Heart left ventricle (tissue), 16 donors: ENCODE measurements at regions not wholly inside any gene's neighbourhood (a gene's known extent, or its start where the extent isn't known, plus 50 kb on each side); places are given as distances from the start of the nearest gene placed in this dataset.
A peak's percentile ranks its signal among the peaks of the same experiment; 100 is the strongest.

ENCODE experiments used
- ATAC-seq, 4 donors: fragments of 200-7000 bp; cut with Tn5 transposase; one replicate each; pipeline ENCODE4 v1.9.1; 2020 to 2022; ENCODE audit warnings: moderate library complexity in 4 of 4, mild to moderate bottlenecking in 3 of 4, moderate number of reproducible peaks in 1 of 4
- DNase-seq, 5 donors: peaks; one replicate each; pipeline ENCODE4 v3.0.0-alpha.2; 2020
- H3K27ac ChIP-seq, 12 donors: fragments of 200-600 bp; sonication (generic) in 4 of 12; one replicate each; pipeline versions ENCODE4 v1.5.0 to v1.8.0; 2016 to 2022; ENCODE audit warnings: mild to moderate bottlenecking in 2 of 12
- H3K27me3 ChIP-seq, 9 donors: fragments of 200-600 bp; sonication (generic) in 2 of 9; one replicate each; pipeline versions ENCODE4 v1.5.1 to v1.8.0; 2016 to 2022; ENCODE audit warnings: mild to moderate bottlenecking in 3 of 9
- H3K36me3 ChIP-seq, 9 donors: fragments of 200-600 bp; sonication (generic) in 2 of 9; one replicate each; pipeline versions ENCODE4 v1.5.0 to v1.8.0; 2018 to 2022; ENCODE audit warnings: mild to moderate bottlenecking in 2 of 9
- H3K4me1 ChIP-seq, 12 donors: fragments of 200-600 bp; sonication (generic) in 4 of 12; one replicate each; pipeline versions ENCODE4 v1.5.0 to v1.8.0; 2016 to 2022; ENCODE audit warnings: mild to moderate bottlenecking in 3 of 12
- H3K4me3 ChIP-seq, 12 donors: fragments of 200-600 bp; sonication (generic) in 4 of 12; one replicate each; pipeline versions ENCODE4 v1.5.0 to v1.8.0; 2017 to 2022; ENCODE audit warnings: mild to moderate bottlenecking in 9 of 12, moderate library complexity in 4 of 12
- H3K9me3 ChIP-seq, 12 donors: fragments of 200-600 bp; sonication (generic) in 4 of 12; one replicate each; pipeline versions ENCODE4 v1.5.0 to v1.8.0; 2016 to 2022; ENCODE audit warnings: mild to moderate bottlenecking in 1 of 12
- CTCF ChIP-seq, 12 donors: fragments of 200-600 bp; sonication (generic) in 4 of 12; IDR thresholded peaks; one replicate each; pipeline versions ENCODE4 v1.5.0 to v1.8.0; 2018 to 2022; ENCODE audit warnings: antibody characterized with exemption in 12 of 12, mild to moderate bottlenecking in 5 of 12
- POLR2A ChIP-seq, 2 donors: fragments of 450-650 bp; IDR thresholded peaks; one replicate each; pipeline ENCODE4 v1.6.1; 2017; ENCODE audit warnings: antibody characterized with exemption in 2 of 2, mild to moderate bottlenecking in 2 of 2, moderate library complexity in 2 of 2
- WGBS, 4 donors: extraction: QIAGEN DNeasy Blood & Tissue Kit in 2 of 4; methylation state at CpG; one replicate each; pipeline versions ENCODE4 v1.1.5 to v1.1.7; 2013 to 2018; 5-methylcytosine and 5-hydroxymethylcytosine counted together
- intact Hi-C, 10 donors: fragments of 100-400 bp; cut with DNase I; formaldehyde crosslinking; loops; one replicate each; pipeline versions ENCODE4 v1.11.1 to v1.14.2; 2022
- donor health status: ischemic (EF 13 %, LVEDD 7.1; RV severe dilation, severe dysfunction).
- donor health status: healthy with polysubstance abuse.
- donor health status: DM: no; HTN: yes; CAD: no.
- donor health status: DM: no; HTN: no; CAD: no.
- donor health status: ischemic (EF 25% LVEDD 6.9; RV normal size, moderate dysfunction).
- donor health status: ischemic (EF 25% LVEDD 5.7; RV mildly dilated, moderate dysfunction).
- donor health status: healthy.
- donor health status: DM: yes; HTN: yes; CAD: no.
- donor health status: ischemic (EF 35%, LVEDD 5.7; RV mildly dilated, moderate dysfunction).
- donor health status: nonischemic (EF 11% LVEDD 7.7; RV severe dilation, severe dysfunction).
- donor health status: DM: yes; HTN: yes; CAD: no.
- donor health status: PGD.
- donor health status: ischemic (EF 29% LVEDD 5.4; RV normal size, mild dysfunction).
- donor health status: nonischemic (EF 23%, LVEDD 6.1; RV moderate dilation, normal function).

GRCh38 chr3:193872265-193872753 lies 263.6 kb upstream of the HES1 start:
- Histone ChIP-seq H3K27me3 (peaks cover 0 to 28% (median 7%) of the 10 kb centered on the region in 9 donors), H3K9me3 (no peaks in the 10 kb centered on the region), H3K27ac (no peak overlapping the region), H3K4me3 (no peak overlapping the region), H3K4me1 (peaks cover 0 to 14% (median 5%) of the 10 kb centered on the region in 12 donors), H3K36me3 (no peaks in the 10 kb centered on the region)
- 41 to 88% (median 84%) methylated on average over 2 of the region's 2 CpGs for WGBS, 4 donors
- TF ChIP-seq POLR2A (IDR thresholded peaks at IDR 0.05) (no peak), CTCF (IDR thresholded peaks at IDR 0.05) (no peak)
- ATAC-seq (peak in 2 of 4 donors; percentile 63 to 69), DNase-seq (no peak)
- intact Hi-C loops, result no loop called here

GRCh38 chr3:193873426-193874201 lies 262.3 kb upstream of the HES1 start:
- DNase-seq, result no peak
- no peaks in the 10 kb centered on the region for H3K9me3 ChIP-seq
- no peak for ATAC-seq
- intact Hi-C loops, result no loop called here
- peaks cover 0 to 28% (median 7%) of the 10 kb centered on the region in 9 donors for H3K27me3 ChIP-seq
- H3K36me3 ChIP-seq, result no peaks in the 10 kb centered on the region
- TF ChIP-seq CTCF (IDR thresholded peaks at IDR 0.05) (no peak), POLR2A (IDR thresholded peaks at IDR 0.05) (no peak)
- no peak overlapping the region for H3K27ac ChIP-seq
- H3K4me3 ChIP-seq, result no peak overlapping the region
- 88 to 94% (median 92%) methylated on average over 8 of the region's 8 CpGs for WGBS, 4 donors
- peaks cover 0 to 14% (median 5%) of the 10 kb centered on the region in 12 donors for H3K4me1 ChIP-seq

- no peaks in the 10 kb centered on the region for H3K9me3 ChIP-seq
- intact Hi-C loops, result no loop called here
- DNase-seq, result no peak
Measured at GRCh38 chr3:193874512-193874911, 261.4 kb upstream of the HES1 start.

More at GRCh38 chr3:193874512-193874911, 261.4 kb upstream of the HES1 start:
- Histone ChIP-seq H3K27me3 (peaks cover 0 to 22% (median 1%) of the 10 kb centered on the region in 9 donors), H3K4me3 (no peak overlapping the region), H3K27ac (no peak overlapping the region), H3K4me1 (peaks cover 0 to 10% (median 2%) of the 10 kb centered on the region in 12 donors), H3K36me3 (no peaks in the 10 kb centered on the region)
- WGBS, 4 donors, result 85 to 95% (median 89%) methylated on average over 7 of the region's 7 CpGs
- no peak for ATAC-seq
- no peak for TF ChIP-seq CTCF (IDR thresholded peaks at IDR 0.05)
- no peak for TF ChIP-seq POLR2A (IDR thresholded peaks at IDR 0.05)
